Caco-2 (cell line): ENCODE measurements at regions not wholly inside any gene's neighbourhood (a gene's known extent, or its start where the extent isn't known, plus 50 kb on each side); places are given as distances from the start of the nearest gene placed in this dataset.

Experiments
- BruUV-seq: library from RNA; stranded (reverse); fragments of 400-500 nt; replicated peaks from 2 replicates; lab custom pipeline; 2021; lab: Mats Ljungman, UMichigan
- CTCF ChIA-PET: fragments of 300-600 bp; sonication (Branson Sonifier 250); formaldehyde crosslinking; loops from one replicate; lab custom pipeline; 2022; ENCODE audit warnings: antibody characterized with exemption; lab: Charles Lee
- POLR2A ChIA-PET: fragments of 300-600 bp; sonication (Branson Sonifier 250); formaldehyde crosslinking; loops from one replicate; lab custom pipeline; 2022; ENCODE audit warnings: antibody characterized with exemption; lab: Charles Lee
- DNase-seq, 2 experiments: peaks; one replicate each; pipeline versions ENCODE4 v3.0.0 to v3.0.0-alpha.2; 2020 to 2022
- H3K27me3 ChIP-seq: replicated peaks from 2 replicates; pipeline ENCODE4 v1.6.0; 2011; ENCODE audit warnings: low read length; ENCODE audit not compliant: control insufficient read depth, insufficient read depth
- H3K36me3 ChIP-seq: 2 replicates; pipeline ENCODE4 v1.5.1; 2011; ENCODE audit warnings: low read length; ENCODE audit not compliant: control insufficient read depth, insufficient read depth
- H3K4me1 ChIP-seq: fragments of 250-450 bp; sonication (Bioruptor Pico); 2 replicates; pipeline ENCODE4 v1.5.1; 2020; ENCODE audit warnings: mild to moderate bottlenecking
- H3K4me3 ChIP-seq: 2 replicates; pipeline ENCODE4 v1.5.1; 2011; ENCODE audit warnings: low read depth, mild to moderate bottlenecking, control low read depth, low read length
- H3K9me3 ChIP-seq: fragments of 250-450 bp; sonication (Bioruptor Pico); 2 replicates; pipeline ENCODE4 v1.5.1; 2020; ENCODE audit warnings: mild to moderate bottlenecking, moderate library complexity
- H3K27ac Mint-ChIP-seq: one replicate; pipeline ENCODE4 v1.8.0; 2022; ENCODE audit warnings: mixed read lengths; ENCODE audit not compliant: unreplicated experiment
- H3K27me3 Mint-ChIP-seq: one replicate; pipeline ENCODE4 v1.8.0; 2022; ENCODE audit warnings: mixed read lengths; ENCODE audit not compliant: insufficient read depth, unreplicated experiment
- H3K36me3 Mint-ChIP-seq: one replicate; pipeline ENCODE4 v1.8.0; 2022; ENCODE audit warnings: mild to moderate bottlenecking, mixed read lengths; ENCODE audit not compliant: insufficient read depth, unreplicated experiment
- H3K4me1 Mint-ChIP-seq: one replicate; pipeline ENCODE4 v1.8.0; 2022; ENCODE audit warnings: low read depth, mixed read lengths; ENCODE audit not compliant: unreplicated experiment
- H3K4me3 Mint-ChIP-seq: one replicate; pipeline ENCODE4 v1.8.0; 2022; ENCODE audit warnings: mild to moderate bottlenecking, moderate library complexity, mixed read lengths; ENCODE audit not compliant: unreplicated experiment
- H3K9me3 Mint-ChIP-seq: one replicate; pipeline ENCODE4 v1.8.0; 2022; ENCODE audit warnings: mixed read lengths; ENCODE audit not compliant: unreplicated experiment
- intact Hi-C: fragments of 100-400 bp; cut with micrococcal nuclease; formaldehyde crosslinking; loops from one replicate; pipeline ENCODE4 v1.10.0; 2022; ENCODE audit not compliant: unreplicated experiment
- TF ChIP-seq, protein P1 (sequence below), 2 experiments: fragments of 200-600 bp in 1 of 2; IDR thresholded peaks; 1 replicate in 1 of 2; 2 replicates in 1 of 2; pipeline versions ENCODE4 v1.5.1 to v1.8.0; 2011 to 2022; ENCODE audit warnings: antibody characterized with exemption in 1 of 2, control low read depth in 1 of 2, inconsistent platforms in 1 of 2, low read depth in 1 of 2, low read length in 1 of 2, mild to moderate bottlenecking in 1 of 2, moderate library complexity in 1 of 2; ENCODE audit not compliant: insufficient read depth in 1 of 2, severe bottlenecking in 1 of 2, unreplicated experiment in 1 of 2

DNA sequence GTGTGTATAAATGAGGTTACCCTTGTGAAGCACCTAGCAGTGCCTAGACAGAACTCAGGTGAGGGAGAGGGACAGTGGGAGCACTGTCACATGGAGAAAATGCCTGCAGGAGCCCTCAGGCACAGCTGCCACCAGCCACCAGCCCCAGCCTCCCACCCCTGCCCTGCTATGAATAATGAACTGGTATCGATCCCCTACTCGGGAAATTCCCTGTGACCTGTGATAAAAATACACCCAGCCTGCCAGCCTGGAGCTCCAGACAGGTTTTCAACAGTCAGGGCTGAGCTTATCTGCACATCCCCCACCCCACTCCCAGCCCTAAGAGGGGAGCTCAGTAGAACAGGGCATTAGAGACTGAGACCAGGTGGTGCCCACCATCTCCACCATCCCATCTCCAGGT, 159.6 kb upstream of the PJA1 start:
- H3K4me3 ChIP-seq = no peak overlapping the region
- H3K9me3 Mint-ChIP-seq = no peaks in the 10 kb centered on the region
- ChIA-PET CTCF (no interaction called here), POLR2A (no interaction called here)
- no peak overlapping the region for H3K27ac Mint-ChIP-seq
- TF ChIP-seq, protein P1, sequence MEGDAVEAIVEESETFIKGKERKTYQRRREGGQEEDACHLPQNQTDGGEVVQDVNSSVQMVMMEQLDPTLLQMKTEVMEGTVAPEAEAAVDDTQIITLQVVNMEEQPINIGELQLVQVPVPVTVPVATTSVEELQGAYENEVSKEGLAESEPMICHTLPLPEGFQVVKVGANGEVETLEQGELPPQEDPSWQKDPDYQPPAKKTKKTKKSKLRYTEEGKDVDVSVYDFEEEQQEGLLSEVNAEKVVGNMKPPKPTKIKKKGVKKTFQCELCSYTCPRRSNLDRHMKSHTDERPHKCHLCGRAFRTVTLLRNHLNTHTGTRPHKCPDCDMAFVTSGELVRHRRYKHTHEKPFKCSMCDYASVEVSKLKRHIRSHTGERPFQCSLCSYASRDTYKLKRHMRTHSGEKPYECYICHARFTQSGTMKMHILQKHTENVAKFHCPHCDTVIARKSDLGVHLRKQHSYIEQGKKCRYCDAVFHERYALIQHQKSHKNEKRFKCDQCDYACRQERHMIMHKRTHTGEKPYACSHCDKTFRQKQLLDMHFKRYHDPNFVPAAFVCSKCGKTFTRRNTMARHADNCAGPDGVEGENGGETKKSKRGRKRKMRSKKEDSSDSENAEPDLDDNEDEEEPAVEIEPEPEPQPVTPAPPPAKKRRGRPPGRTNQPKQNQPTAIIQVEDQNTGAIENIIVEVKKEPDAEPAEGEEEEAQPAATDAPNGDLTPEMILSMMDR (IDR thresholded peaks at IDR 0.05; ENCODE audit: insufficient read depth in 1 of 2, low read depth in 1 of 2, low read length in 1 of 2, severe bottlenecking in 1 of 2, unreplicated experiment in 1 of 2) = no peak
- no TSS peak for BruUV-seq
- H3K4me3 Mint-ChIP-seq = no peak overlapping the region
- H3K4me1 Mint-ChIP-seq = no peaks in the 10 kb centered on the region
- intact Hi-C loops = no loop called here
- no peak for DNase-seq
- no peaks in the 10 kb centered on the region for H3K27me3 ChIP-seq
- H3K9me3 ChIP-seq = no peaks in the 10 kb centered on the region
- H3K4me1 ChIP-seq = no peaks in the 10 kb centered on the region
- H3K36me3 ChIP-seq = no peaks in the 10 kb centered on the region
- H3K27me3 Mint-ChIP-seq = no peaks in the 10 kb centered on the region
- no peaks in the 10 kb centered on the region for H3K36me3 Mint-ChIP-seq

DNA sequence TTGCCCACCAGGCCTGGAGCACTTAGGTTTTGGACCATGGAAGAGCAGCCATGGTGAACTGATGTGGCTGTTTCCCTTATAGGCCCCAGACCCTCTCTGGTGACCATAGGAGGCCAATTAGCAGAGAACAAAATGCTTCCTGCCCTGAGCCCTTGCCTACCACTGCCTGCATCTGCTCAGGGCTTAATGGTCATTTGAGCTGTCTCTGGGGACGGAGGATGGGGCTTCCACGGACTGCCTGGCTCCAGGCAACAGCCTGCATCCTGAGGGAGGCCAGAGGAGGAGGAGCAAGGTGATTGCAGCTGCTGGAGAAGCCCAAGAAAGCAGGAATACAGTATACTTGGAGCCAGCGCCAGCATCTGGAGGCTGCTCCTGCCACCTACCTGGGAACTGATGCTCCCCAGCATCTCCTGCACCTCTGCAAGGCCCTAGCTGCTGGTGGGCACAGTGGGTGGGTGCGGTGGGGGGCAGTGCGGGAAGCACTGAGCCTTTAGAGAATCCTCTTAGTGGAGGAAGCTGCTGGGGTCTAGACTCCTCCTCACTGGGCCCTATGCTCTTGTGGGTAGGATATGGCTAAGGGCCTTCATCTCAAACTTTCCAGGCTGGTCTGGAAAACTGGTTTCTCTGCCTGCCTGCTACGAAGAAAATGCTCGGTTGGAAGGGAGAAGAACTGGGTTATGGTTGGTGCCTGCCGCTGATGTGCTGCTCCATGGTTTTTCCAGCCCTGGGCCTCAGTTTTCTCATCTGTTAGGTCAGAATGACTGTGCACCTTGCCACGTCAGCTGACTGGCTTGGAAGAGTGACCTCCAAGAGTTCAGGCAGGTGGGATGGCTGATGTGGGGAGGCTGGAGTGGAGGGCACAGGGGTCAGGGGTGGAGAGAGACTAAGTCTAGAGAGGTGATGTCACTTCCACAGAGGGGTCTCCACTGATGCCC, 158.8 kb upstream of the PJA1 start:
- Histone ChIP-seq H3K9me3 (no peaks in the 10 kb centered on the region), H3K27me3 (no peaks in the 10 kb centered on the region), H3K4me1 (no peaks in the 10 kb centered on the region), H3K36me3 (no peaks in the 10 kb centered on the region), H3K4me3 (no peak overlapping the region)
- CTCF ChIA-PET = no interaction called here
- no TSS peak for BruUV-seq
- DNase-seq = no peak
- H3K4me3 Mint-ChIP-seq = no peak overlapping the region
- H3K27me3 Mint-ChIP-seq = no peaks in the 10 kb centered on the region
- intact Hi-C loops = no loop called here
- H3K4me1 Mint-ChIP-seq = no peaks in the 10 kb centered on the region
- H3K36me3 Mint-ChIP-seq = no peaks in the 10 kb centered on the region
- POLR2A ChIA-PET = no interaction called here
- no peak overlapping the region for H3K27ac Mint-ChIP-seq
- no peaks in the 10 kb centered on the region for H3K9me3 Mint-ChIP-seq
- TF ChIP-seq, protein P1 (IDR thresholded peaks at IDR 0.05; ENCODE audit: insufficient read depth in 1 of 2, low read depth in 1 of 2, low read length in 1 of 2, severe bottlenecking in 1 of 2, unreplicated experiment in 1 of 2) = no peak

- Mint-ChIP-seq H3K27ac (no peak overlapping the region), H3K9me3 (no peaks in the 10 kb centered on the region), H3K36me3 (no peaks in the 10 kb centered on the region), H3K4me3 (no peak overlapping the region), H3K27me3 (no peaks in the 10 kb centered on the region), H3K4me1 (no peaks in the 10 kb centered on the region)
- Histone ChIP-seq H3K27me3 (no peaks in the 10 kb centered on the region), H3K36me3 (no peaks in the 10 kb centered on the region), H3K9me3 (no peaks in the 10 kb centered on the region), H3K4me3 (no peak overlapping the region), H3K4me1 (no peaks in the 10 kb centered on the region)
- TF ChIP-seq, protein P1 (IDR thresholded peaks at IDR 0.05; ENCODE audit: insufficient read depth in 1 of 2, low read depth in 1 of 2, low read length in 1 of 2, severe bottlenecking in 1 of 2, unreplicated experiment in 1 of 2) = no peak
- BruUV-seq = no TSS peak
- ChIA-PET POLR2A (no interaction called here), CTCF (no interaction called here)
- intact Hi-C loops = no loop called here
- no peak for DNase-seq
Measured at GRCh38 chrX:69321789-69322188, 156.5 kb upstream of the PJA1 start.
